K562 (cell line): ENCODE measurements at regions not wholly inside any gene's neighbourhood (a gene's known extent, or its start where the extent isn't known, plus 50 kb on each side); places are given as distances from the start of the nearest gene placed in this dataset.

Experiments used
- ATAC-seq: fragments of 200-7000 bp; cut with Tn5 transposase; 3 replicates; pipeline ENCODE4 v1.9.1; 2020; ENCODE audit warnings: moderate library complexity
- BruUV-seq: library from RNA; stranded (reverse); fragments of 400-500 nt; replicated peaks from 2 replicates; lab custom pipeline; 2021; lab: Mats Ljungman, UMichigan
- CTCF ChIA-PET: fragments of 300-600 bp; formaldehyde crosslinking; extraction: SDS; loops from one replicate; lab custom pipeline; 2021; ENCODE audit warnings: low intra/inter-chr PET ratio; lab: Yijun Ruan, JAX
- POLR2A ChIA-PET: fragments of 300-600, 350-650 bp; sonication (Branson Sonifier 250); formaldehyde crosslinking; extraction: SDS; loops from one replicate; lab custom pipeline; 2021; ENCODE audit warnings: antibody characterized with exemption, inconsistent platforms; lab: Yijun Ruan, JAX
- DNase-seq, 4 experiments: peaks; one replicate each; pipeline versions ENCODE4 v3.0.0 to v3.0.0-alpha.2; 2011 to 2018; ENCODE audit warnings: low spot score in 3 of 4, mixed read lengths in 3 of 4; ENCODE audit errors: extremely low read depth in 1 of 4
- FAIRE-seq: peaks from 2 replicates; lab custom pipeline; 2011; peaks lifted over from hg19 to GRCh38; lab: Jason Lieb, UNC
- H2AFZ ChIP-seq: 2 replicates; pipeline ENCODE4 v1.6.0; 2011; ENCODE audit warnings: low read depth, low read length, control low read depth, inconsistent platforms
- H3K27ac ChIP-seq: fragments of 200-600 bp; 3 replicates; pipeline ENCODE4 v1.8.0; 2011; ENCODE audit warnings: low read depth, mild to moderate bottlenecking, control low read depth, inconsistent platforms, low read length, moderate library complexity, mixed read lengths; ENCODE audit errors: extremely low read depth
- H3K27me3 ChIP-seq, 2 experiments: fragments of 300-600 bp in 1 of 2; 2 replicates in 1 of 2; 3 replicates in 1 of 2; pipeline versions ENCODE4 v1.6.0 to v1.8.0; 2011; ENCODE audit warnings: inconsistent platforms in 2 of 2, low read length in 2 of 2, mild to moderate bottlenecking in 1 of 2, mixed read lengths in 1 of 2, moderate library complexity in 1 of 2; ENCODE audit not compliant: control insufficient read depth in 2 of 2, insufficient read depth in 2 of 2
- H3K36me3 ChIP-seq: fragments of 300-600 bp; 3 replicates; pipeline ENCODE4 v1.8.0; 2011; ENCODE audit warnings: mild to moderate bottlenecking, low read length, inconsistent platforms; ENCODE audit not compliant: control insufficient read depth, insufficient read depth
- H3K4me1 ChIP-seq, 2 experiments: fragments of 200-600 bp in 1 of 2; replicated peaks in 1 of 2; 2 replicates in 1 of 2; 3 replicates in 1 of 2; pipeline versions ENCODE4 v1.5.1 to v1.8.0; 2011; ENCODE audit warnings: inconsistent platforms in 2 of 2, low read length in 2 of 2, mild to moderate bottlenecking in 1 of 2, mixed read lengths in 1 of 2, moderate library complexity in 1 of 2; ENCODE audit not compliant: control insufficient read depth in 2 of 2, insufficient read depth in 2 of 2
- H3K4me2 ChIP-seq: 2 replicates; pipeline ENCODE4 v1.6.1; 2011; ENCODE audit warnings: low read length, control low read depth, inconsistent platforms, mixed read lengths; ENCODE audit not compliant: insufficient read depth
- H3K4me3 ChIP-seq: fragments of 200-600 bp; sonication (generic), shearing (Covaris generic); 2 replicates; pipeline ENCODE4 v1.5.1; 2016; ENCODE audit warnings: control low read depth, inconsistent platforms
- H3K79me2 ChIP-seq: fragments of 200-600 bp; 3 replicates; pipeline ENCODE4 v1.8.0; 2011; ENCODE audit warnings: low read length, inconsistent platforms; ENCODE audit not compliant: control insufficient read depth, insufficient read depth
- H3K9ac ChIP-seq, 2 experiments: 2 replicates each; pipeline versions ENCODE4 v1.6.0 to v1.6.1; 2011; ENCODE audit warnings: low read depth in 2 of 2, low read length in 2 of 2, control low read depth in 1 of 2, inconsistent platforms in 1 of 2, mild to moderate bottlenecking in 1 of 2, mixed read lengths in 1 of 2; ENCODE audit not compliant: insufficient read depth in 1 of 2
- H3K9me1 ChIP-seq: one replicate; pipeline ENCODE4 v1.6.0; 2011; ENCODE audit warnings: inconsistent platforms, mild to moderate bottlenecking, low read length, moderate library complexity; ENCODE audit not compliant: control insufficient read depth, insufficient read depth
- H3K9me3 ChIP-seq: replicated peaks from 2 replicates; pipeline ENCODE4 v1.5.1; 2011; ENCODE audit warnings: low read depth, low read length, inconsistent platforms; ENCODE audit not compliant: control insufficient read depth, insufficient read depth
- H4K20me1 ChIP-seq: replicated peaks from 2 replicates; pipeline ENCODE4 v1.6.1; 2011; ENCODE audit warnings: low read length, inconsistent platforms, mixed read lengths; ENCODE audit not compliant: control insufficient read depth, insufficient read depth
- DPF2 ChIP-seq: fragments of 450-650 bp; IDR thresholded peaks from 2 replicates; pipeline ENCODE4 v1.6.1; 2016
- GABPA ChIP-seq: fragments of 200-800 bp; sonication (Bioruptor generic); conservative IDR thresholded peaks from 2 replicates; pipeline ENCODE4 v1.6.1; 2016; ENCODE audit warnings: low read depth, missing genetic modification characterization, missing compliant biosample characterization
- XRCC4 ChIP-seq: IDR thresholded peaks from one replicate; pipeline ENCODE4 v1.6.1; 2011; ENCODE audit not compliant: insufficient read depth, insufficient read length; ENCODE audit errors: extremely low read depth
- ZBTB7A ChIP-seq: IDR thresholded peaks from 2 replicates; pipeline ENCODE4 v1.6.1; 2011; ENCODE audit warnings: low read depth, mild to moderate bottlenecking, low read length, moderate library complexity, borderline replicate concordance; ENCODE audit not compliant: control insufficient read depth
- ZNF445 ChIP-seq: fragments of 250-450 bp; sonication (Bioruptor Pico); IDR thresholded peaks from 2 replicates; pipeline ENCODE4 v1.4.0; 2020; ENCODE audit warnings: low read depth, mild to moderate bottlenecking, moderate library complexity
- ZZZ3 ChIP-seq: fragments of 450-650 bp; IDR thresholded peaks from 2 replicates; pipeline ENCODE4 v1.6.1; 2016; ENCODE audit warnings: antibody characterized with exemption, mild to moderate bottlenecking, moderate library complexity
- WGBS: fragments of 100-300 bp; shearing (Covaris generic); methylation state at CpG from one replicate; pipeline ENCODE4 v1.1.6; 2016; ENCODE audit warnings: low coverage, mixed read lengths; ENCODE audit not compliant: insufficient coverage; ENCODE audit errors: missing lambda C conversion rate; 5-methylcytosine and 5-hydroxymethylcytosine counted together
- in situ Hi-C: fragments of 300-500 bp; cut with MboI; formaldehyde crosslinking; loops from 4 replicates; pipeline ENCODE4 v1.15.0; 2018; ENCODE audit warnings: inconsistent platforms, mixed read lengths
- intact Hi-C: fragments of 100-400 bp; cut with micrococcal nuclease; formaldehyde crosslinking; loops from 2 replicates; pipeline ENCODE4 v1.14.2; 2022
- TF ChIP-seq, protein P1 (sequence below), 2 experiments: IDR thresholded peaks; 2 replicates each; pipeline ENCODE4 v1.6.1; 2012; ENCODE audit warnings: improper control_type of control experiment in 2 of 2, low read depth in 2 of 2, low read length in 2 of 2, borderline replicate concordance in 1 of 2
- TF ChIP-seq, protein P2 (sequence below): fragments of 250-450 bp; sonication (Bioruptor Pico); IDR thresholded peaks from 2 replicates; pipeline ENCODE4 v1.5.0; 2020; ENCODE audit warnings: mild to moderate bottlenecking, borderline replicate concordance
- TF ChIP-seq, protein P3 (sequence below): fragments of 450-650 bp; formaldehyde crosslinking; conservative IDR thresholded peaks from 2 replicates; pipeline ENCODE4 v1.4.0; 2022; ENCODE audit warnings: mild to moderate bottlenecking, missing genetic modification characterization

DNA sequence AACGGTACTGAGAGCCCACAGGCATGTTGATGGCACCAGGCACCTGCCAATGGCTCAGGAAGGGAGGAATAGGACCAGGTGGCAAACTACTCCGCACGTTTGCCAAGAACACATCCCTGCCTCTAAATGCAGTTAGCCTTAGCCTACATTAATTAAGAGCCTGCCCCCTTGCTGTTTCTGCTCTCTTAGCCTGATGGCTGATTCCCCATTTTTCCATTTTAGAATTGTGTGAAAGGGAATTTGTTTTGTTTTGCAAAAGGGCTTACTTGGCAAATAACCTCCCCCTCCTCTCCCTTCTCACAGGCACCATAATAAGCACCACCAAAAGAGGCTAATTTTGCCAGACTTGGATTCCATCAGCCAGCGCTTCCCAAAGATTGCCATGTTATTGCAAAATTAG lies 1203.2 kb downstream of the SORCS3 start:
- POLR2A ChIA-PET = no interaction called here
- no peaks in the 10 kb centered on the region for H3K9me1 ChIP-seq
- CTCF ChIA-PET = no interaction called here
- in situ Hi-C loops = no loop called here
- no peak for DNase-seq
- 3% methylated on average over 4 of the region's 4 CpGs for WGBS
- no peak for FAIRE-seq
- H3K9me3 ChIP-seq = no peaks in the 10 kb centered on the region
- no peaks in the 10 kb centered on the region for H3K4me1 ChIP-seq
- no peaks in the 10 kb centered on the region for H3K79me2 ChIP-seq
- no peak overlapping the region for H3K9ac ChIP-seq
- intact Hi-C loops = no loop called here
- no peaks in the 10 kb centered on the region for H4K20me1 ChIP-seq
- H3K4me2 ChIP-seq = no peak overlapping the region
- no peak overlapping the region for H2AFZ ChIP-seq
- H3K27ac ChIP-seq = no peak overlapping the region
- H3K36me3 ChIP-seq = no peaks in the 10 kb centered on the region
- H3K27me3 ChIP-seq = no peaks in the 10 kb centered on the region
- BruUV-seq = no TSS peak
- ATAC-seq = no peak
- no peak overlapping the region for H3K4me3 ChIP-seq
- TF ChIP-seq, protein P1, sequence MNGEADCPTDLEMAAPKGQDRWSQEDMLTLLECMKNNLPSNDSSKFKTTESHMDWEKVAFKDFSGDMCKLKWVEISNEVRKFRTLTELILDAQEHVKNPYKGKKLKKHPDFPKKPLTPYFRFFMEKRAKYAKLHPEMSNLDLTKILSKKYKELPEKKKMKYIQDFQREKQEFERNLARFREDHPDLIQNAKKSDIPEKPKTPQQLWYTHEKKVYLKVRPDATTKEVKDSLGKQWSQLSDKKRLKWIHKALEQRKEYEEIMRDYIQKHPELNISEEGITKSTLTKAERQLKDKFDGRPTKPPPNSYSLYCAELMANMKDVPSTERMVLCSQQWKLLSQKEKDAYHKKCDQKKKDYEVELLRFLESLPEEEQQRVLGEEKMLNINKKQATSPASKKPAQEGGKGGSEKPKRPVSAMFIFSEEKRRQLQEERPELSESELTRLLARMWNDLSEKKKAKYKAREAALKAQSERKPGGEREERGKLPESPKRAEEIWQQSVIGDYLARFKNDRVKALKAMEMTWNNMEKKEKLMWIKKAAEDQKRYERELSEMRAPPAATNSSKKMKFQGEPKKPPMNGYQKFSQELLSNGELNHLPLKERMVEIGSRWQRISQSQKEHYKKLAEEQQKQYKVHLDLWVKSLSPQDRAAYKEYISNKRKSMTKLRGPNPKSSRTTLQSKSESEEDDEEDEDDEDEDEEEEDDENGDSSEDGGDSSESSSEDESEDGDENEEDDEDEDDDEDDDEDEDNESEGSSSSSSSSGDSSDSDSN (IDR thresholded peaks at IDR 0.05; ENCODE audit: borderline replicate concordance in 1 of 2, low read depth in 2 of 2, low read length in 2 of 2) = no peak
- TF ChIP-seq ZNF445 (CRISPR knock-in tag) (no peak), DPF2 (no peak), GABPA (no peak), XRCC4 (no peak), ZZZ3 (no peak), ZBTB7A (no peak)
- TF ChIP-seq, protein P2, sequence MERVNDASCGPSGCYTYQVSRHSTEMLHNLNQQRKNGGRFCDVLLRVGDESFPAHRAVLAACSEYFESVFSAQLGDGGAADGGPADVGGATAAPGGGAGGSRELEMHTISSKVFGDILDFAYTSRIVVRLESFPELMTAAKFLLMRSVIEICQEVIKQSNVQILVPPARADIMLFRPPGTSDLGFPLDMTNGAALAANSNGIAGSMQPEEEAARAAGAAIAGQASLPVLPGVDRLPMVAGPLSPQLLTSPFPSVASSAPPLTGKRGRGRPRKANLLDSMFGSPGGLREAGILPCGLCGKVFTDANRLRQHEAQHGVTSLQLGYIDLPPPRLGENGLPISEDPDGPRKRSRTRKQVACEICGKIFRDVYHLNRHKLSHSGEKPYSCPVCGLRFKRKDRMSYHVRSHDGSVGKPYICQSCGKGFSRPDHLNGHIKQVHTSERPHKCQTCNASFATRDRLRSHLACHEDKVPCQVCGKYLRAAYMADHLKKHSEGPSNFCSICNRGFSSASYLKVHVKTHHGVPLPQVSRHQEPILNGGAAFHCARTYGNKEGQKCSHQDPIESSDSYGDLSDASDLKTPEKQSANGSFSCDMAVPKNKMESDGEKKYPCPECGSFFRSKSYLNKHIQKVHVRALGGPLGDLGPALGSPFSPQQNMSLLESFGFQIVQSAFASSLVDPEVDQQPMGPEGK (CRISPR knock-in tag) = no peak
- TF ChIP-seq, protein P3, sequence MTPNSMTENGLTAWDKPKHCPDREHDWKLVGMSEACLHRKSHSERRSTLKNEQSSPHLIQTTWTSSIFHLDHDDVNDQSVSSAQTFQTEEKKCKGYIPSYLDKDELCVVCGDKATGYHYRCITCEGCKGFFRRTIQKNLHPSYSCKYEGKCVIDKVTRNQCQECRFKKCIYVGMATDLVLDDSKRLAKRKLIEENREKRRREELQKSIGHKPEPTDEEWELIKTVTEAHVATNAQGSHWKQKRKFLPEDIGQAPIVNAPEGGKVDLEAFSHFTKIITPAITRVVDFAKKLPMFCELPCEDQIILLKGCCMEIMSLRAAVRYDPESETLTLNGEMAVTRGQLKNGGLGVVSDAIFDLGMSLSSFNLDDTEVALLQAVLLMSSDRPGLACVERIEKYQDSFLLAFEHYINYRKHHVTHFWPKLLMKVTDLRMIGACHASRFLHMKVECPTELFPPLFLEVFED (CRISPR knock-in tag) = no peak
